ENCODE measurements at regions not wholly inside any gene's neighbourhood (a gene's known extent, or its start where the extent isn't known, plus 50 kb on each side); places are given as distances from the start of the nearest gene placed in this dataset.

DNA sequence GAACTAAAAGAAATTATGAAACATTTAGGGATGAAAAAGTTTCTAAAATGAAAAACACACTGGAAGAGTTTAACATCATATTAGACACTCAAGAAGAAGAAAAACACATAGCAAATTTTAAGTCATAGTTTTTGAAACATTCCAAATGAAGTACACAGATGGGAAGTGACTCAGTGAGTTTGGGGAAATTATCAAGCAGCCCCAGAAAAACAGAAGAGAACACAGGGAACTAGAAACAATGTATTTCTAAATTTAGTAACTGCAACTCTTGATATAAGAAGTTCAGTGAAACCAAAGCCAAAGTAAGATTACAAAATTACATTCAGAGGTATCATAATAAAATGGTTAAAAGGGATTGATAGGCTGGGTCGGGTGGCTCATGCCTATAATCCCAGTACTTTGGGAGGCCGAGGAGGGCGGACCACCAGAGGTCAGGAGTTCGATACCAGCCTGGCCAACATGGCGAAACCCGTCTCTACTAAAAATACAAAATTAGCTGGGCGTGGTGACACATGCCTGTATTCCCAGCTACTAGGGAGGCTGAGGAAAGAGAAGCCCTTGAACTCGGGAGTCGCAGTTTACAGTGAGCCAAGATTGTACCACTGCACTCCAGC, 461.2 kb downstream of the KCTD8 start:
- DNase-seq (ENCODE audit: low read depth) = no peak

DNA sequence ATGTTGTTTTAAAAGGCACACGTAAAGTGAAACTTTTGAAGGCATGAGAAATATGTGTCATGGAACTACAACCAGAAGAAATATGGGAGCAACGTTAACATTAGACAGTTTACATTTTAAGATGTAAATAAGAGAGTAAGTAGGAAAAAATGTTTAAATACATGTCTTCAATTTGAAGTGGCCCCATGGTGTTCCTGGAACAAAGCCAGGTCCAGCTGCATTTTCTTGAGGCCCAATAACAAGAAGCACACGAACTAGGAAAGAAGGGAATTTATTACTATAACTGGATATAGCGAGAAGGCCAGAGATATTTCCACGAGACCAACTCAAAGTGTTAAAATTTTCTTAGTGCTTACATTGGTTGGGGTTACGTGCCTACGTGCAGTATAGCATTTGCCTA, 458.1 kb downstream of the KCTD8 start:
- DNase-seq (ENCODE audit: low read depth) = no peak

DNA sequence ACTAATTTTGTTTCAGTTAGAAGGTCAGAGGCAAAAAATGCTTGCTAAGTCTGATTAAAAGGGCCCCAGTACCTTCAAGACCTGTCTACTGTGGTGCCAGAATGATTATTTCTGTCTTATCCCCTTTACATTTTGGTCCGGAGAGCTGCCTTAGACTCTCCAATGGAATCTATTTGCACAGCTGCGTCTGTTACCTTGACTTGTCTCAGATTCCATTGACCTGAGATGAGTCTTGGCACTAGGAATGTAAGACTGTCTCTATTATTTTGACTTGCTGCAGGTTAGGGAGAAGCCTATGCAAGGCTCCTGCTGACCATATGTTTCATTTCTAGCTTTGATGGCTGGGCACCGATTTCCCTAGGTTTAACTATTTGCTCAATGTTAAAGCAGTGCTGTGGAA, 457.6 kb downstream of the KCTD8 start:
- DNase-seq (ENCODE audit: low read depth) = no peak

DNA sequence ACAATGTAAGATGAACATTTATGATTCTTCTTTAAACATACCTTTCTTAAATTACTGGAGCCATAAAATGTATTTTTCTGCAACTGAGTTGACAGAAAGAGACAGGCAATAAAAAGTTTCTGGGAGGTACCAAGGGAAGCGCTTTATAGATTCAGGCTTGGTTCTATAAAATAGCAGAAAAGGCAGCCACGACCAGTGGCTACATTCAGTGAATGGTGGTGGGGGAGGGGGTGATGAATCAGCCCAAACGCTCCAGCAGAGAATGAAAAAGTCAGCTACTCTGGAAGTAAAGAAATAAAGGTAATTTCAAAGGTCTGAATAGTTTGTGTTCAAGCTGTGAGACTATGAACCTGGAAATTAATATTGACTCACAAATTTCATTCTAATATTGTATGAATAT, 456.1 kb downstream of the KCTD8 start:
- DNase-seq (ENCODE audit: low read depth) = no peak

DNA sequence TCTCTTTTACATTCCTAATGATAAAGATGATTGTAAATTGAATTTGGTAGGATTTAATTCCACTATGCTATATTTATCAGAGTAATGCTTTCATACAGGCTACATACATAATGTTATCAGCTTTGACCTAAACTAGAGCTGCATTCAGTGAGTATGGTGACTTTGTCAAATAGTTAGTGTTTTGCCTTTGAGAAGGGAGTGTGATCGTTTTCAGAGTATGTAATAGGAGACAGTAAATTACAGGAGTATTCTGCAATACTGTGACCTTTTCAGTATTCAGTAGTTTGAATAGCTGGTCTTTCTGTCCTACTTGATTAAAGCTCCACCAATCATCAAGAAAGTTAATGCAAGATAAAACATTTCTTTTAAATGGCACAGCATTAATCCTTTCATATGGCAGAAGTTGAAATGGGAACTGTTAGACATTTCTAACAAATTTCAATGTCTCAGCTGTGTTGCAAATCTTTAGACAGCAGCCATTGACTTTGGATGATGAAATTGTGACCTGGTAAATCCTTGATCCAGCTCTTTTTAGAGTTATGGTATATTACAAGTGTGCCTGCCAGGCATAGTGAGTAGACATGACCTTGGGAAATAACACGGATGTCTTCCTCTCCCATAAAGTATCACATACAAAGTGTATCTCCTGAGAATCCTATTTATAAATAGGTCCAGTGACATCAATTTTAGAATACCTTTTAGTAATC, 455.3 kb downstream of the KCTD8 start:
- no peak for DNase-seq (ENCODE audit: low read depth)

DNA sequence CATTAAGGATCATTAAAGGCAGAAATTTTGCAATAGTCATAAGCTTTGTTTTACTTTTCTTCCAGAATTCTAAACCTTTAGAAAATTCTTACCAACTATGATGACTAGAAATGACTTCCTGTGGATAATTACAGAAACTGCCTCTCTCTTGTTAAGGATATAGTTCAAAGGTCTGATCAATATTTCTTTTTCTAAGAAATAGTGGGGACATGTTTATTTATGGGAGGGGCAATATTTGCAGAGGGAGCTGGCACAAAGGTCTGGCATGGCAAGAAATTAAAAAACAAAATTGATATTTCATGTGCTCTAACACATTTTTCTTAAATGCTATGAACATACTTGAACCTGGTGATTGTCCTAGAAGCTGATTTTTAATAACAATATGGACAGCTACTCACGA, 448.9 kb downstream of the KCTD8 start:
- DNase-seq (ENCODE audit: low read depth) = no peak

DNA sequence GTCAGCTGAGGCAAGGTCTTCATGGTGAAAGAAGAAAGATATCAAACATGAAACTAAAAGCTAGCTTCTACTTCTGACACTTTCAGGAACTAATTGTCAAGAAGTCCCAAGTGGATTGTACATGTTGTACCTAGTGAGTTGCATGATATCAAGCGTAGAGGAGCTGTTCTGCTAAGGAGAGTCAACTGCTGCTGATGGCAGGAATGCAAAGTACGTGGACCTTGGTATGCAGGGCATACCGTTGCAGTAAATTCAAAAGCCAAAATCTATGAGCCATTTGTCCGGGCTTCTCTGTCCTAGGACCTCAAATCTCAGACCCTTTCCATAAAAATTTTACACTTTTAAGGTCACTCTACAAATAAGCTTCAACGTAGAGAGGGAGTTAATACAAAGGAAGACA, 446.2 kb downstream of the KCTD8 start:
- DNase-seq (ENCODE audit: low read depth) = no peak

DNA sequence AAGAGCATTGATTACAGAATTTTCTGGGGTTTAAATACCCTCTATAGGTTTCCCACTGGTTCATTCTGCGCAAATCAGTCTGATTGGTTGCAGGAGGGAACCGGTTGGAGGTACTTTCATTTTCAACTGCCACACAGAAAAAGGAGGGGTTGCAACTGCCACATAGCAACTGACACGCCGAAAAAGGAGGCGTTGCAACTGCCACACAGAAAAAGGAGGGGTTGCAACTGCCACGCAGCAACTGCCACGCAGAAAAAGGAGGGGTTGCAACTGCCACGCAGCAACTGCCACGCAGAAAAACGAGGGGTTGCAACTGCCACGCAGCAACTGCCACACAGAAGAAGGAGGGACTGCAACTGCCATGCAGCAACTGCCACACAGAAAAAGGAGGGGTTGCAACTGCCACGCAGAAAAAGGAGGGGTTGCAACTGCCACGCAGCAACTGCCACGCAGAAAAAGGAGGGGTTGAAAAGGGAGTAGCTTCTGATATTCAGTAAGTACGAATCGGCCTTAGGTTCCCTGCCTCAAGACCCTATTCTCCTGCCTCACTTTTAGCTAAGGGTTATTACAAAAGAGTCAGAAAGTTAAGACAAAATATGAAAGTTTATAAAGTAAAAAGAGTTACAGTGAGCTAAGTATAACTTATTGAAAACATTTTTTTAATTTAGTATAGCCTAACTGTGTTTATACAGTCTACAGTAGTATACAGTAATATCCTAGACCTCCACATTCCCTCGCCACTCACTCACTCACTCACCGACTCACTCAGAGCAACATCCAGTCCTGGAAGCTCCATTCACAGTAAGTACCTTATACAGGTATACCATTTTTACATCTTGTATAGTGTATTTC, 431.8 kb downstream of the KCTD8 start:
- no peak for DNase-seq (ENCODE audit: low read depth)

DNA sequence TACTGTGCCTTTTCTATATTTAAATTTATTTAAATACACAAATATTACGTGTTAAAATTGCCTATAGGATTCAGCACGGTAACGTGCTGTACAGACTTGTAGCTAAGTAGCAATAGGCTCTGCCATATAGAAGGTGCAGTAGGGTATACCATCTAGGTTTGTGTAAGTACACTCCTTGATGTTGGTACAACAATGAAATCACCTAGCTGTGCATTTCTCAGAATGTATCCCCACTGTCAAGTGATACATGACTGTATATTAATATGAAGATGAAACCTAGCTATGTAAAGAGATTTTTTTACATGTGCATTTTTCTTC, 431.2 kb downstream of the KCTD8 start:
- no peak for DNase-seq (ENCODE audit: low read depth)

DNA sequence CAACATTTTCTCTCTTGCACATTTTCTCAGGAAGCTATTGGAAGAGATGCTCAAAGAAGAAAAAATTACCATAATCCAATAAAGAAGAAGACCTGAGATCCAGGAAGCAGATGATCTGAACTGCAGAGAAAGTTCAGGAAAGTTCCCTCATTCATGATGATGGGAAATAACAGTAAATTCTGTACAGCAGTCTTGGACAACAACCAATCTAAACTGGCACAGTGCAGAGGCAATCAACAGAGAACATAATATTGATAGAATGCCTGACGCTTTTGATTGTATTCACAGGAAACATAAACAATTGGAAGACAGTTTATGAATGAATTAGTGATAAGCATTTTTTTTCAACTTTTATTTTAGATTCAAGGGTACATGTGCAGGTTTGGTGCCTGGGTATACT, 428.9 kb downstream of the KCTD8 start:
- no peak for DNase-seq (ENCODE audit: low read depth)

DNA sequence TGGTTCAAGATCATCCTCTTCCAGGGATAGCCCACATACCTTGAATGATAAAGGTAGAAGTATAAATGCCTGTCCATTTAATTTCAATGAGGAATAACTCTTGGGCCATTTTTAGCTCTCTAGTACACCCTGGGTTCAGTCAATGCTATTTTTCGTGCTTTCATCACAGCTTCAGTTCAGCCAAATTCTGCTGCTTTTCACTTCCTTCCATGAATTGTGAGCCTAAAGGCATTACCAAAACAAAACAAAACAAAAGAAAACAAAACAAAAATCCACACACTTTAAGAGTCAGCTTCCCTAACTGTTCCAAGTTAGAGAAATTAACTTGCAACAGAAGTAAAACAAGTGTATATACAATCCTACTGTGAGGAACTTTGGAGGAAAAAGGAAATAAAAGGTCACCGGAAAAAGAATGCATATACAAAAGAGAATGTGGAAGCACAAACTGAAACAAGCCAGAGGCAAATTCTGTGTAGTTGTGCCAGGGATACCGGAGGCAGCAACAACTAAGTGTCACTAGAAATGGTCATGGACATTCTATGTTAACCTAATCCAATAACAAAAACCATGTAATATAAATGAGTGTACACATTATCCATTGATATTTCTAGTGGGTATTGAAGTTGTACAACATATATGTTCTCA, 423.1 kb downstream of the KCTD8 start:
- no peak for DNase-seq (ENCODE audit: low read depth)

DNA sequence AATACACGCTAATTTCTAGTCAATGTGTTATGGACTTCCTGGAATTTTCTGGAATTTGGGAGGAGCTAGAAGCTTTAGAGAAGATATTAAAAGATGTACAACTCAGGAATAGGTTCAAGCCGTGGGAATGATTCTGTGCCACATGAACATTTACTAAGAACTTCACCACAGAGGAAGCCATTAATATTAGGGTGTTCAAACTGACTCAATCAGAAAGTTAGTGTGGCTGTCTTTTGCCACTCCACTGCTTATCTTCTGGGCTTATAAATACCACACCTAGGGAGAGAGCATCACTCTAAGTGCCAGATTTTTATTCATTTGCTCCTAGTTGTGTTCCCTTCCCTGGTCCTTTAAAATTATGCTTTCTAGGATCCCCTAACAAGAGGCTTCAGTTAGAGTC, 409.8 kb downstream of the KCTD8 start:
- DNase-seq (ENCODE audit: low read depth) = no peak

DNA sequence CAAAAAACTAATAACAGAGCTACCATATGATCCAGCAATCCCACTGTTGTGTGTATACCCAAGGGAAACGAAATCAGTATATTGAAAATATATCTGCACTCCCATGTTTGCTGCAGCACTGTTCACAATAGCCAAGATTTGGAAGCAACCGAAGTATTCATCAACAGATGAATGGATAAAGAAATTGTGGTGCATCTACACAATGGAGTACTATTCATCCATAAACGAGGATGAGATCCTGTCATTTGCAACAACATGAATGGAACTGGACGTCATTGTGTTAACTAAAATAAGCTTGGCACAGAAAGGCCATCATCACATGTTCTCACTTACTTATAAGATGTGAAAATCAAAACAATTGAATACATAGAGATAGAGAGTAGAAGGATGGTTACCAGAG, 402.1 kb downstream of the KCTD8 start:
- no peak for DNase-seq (ENCODE audit: low read depth)

DNA sequence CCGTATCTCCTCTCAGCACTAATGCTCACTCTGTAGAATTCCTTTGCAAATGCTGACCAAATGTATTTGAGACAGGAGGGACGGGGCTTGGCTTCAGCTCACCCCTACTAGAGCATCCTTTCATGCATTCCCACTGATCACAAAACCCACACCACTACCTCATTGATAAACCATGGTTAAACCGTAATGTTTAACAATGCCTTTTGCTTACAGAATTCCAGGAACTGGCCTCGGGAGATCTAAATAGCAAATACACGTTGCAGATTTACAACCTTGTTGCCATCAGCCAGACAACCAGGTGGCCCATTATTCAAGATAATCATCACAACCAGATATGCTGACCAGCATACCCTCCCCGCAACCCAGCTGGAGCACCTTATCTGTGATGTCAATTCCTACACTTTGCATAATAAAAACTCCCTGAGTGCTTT, 391.9 kb downstream of the KCTD8 start:
- DNase-seq (ENCODE audit: low read depth) = no peak

DNA sequence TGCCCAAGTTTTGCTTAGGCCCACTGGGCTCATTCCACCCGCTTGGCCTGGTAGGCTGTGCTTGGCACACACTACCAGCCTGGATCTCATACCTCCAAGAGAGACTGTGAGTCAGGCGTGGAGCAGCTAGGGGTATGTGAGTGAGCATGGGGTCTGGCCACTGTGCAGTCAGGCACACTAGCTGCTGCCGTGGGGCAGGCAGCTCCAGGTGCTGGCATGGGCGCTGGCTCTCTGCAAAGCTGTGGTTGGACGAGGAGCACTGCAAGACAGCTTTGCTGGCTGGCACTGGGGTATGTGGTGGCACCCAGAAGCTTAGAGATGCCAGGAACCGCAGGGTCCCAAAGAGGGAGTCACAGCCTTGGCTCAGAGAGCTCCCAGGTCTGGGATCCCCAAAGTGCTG, 377.8 kb downstream of the KCTD8 start:
- no peak for DNase-seq (ENCODE audit: low read depth)

DNA sequence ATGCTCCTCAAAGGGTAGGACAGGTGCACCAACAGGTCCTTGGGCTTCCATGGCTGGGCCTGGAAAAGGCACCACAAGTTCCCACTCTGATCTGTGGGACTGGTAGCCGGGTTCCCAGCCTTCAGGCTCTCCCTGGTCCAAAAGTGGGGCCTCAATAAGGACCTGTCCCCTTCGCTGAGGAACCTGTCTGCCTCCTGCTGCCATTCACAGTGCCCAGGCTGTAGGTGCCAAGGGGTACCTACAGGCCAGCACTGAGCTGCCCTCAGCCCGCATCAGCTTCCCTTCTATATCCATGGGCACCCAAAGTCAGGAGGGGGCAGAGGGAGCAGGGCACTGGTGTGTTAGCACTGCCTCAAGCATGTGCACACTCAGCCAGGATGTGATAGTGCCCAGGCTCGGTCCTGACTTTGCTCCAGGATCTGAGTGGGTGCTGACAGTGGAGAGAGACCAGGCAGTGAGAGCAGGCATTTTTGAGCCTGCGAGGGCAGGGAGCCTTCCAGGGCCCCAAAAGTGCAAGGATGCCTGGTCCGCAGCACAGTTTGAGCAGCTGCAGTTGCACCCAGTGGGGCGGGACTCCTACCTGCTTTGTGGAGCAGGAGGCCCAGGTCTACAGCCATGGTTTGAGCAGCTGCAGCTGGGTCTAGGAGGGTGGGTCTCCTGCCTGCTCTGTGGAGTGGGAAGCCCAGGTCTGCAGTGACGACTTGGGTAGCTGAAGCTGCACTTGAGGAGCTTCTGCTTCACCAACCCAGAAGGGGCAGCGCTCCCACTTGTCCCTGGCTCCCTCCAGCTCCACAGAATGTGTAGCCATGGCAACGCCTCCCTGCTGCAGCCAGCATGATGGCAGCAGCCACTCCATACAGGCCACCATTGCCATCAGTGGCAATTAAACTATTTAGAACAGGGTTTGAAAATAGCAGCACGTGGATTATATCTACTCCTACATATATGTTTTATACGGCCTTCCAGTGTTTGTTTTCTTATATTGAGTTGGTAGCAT, 376.4 kb downstream of the KCTD8 start:
- no peak for DNase-seq (ENCODE audit: low read depth)

DNA sequence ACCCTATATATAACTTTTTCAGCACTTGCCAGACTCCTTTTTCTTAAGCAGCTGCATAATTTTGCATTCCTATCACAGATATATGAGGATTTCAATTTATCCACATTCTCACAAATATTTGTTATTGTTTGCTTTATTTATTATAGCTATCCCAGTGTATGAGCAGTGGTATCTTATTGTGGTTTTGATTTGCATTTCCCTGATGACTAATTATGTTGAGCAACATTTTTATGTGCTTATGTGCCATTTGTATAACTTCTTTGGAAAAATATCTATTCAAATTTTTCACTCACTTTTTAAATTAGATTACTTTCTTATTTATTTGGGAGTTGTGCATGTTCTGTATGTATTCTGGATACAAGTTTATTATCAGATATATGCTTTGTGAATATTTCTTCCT, 361.9 kb downstream of the KCTD8 start:
- DNase-seq (ENCODE audit: low read depth) = no peak

DNA sequence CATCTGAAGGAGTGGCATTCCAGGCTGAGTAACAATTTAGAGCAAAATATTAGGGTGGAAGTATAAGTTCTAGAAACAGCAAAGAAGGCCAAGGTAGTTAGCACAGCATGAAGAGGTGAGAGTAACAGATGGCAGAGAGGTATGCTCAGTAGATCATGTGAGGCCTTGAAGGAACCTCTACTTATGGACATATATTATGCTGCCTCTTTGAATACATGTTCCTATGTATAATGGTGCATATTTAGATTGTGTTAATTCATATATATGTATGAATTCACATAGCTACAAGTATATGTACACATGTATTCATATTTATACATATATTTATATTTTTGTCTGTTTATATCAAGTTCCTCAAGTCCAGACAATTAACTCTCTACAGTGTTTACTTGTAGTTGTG, 355.2 kb downstream of the KCTD8 start:
- no peak for DNase-seq (ENCODE audit: low read depth)

DNA sequence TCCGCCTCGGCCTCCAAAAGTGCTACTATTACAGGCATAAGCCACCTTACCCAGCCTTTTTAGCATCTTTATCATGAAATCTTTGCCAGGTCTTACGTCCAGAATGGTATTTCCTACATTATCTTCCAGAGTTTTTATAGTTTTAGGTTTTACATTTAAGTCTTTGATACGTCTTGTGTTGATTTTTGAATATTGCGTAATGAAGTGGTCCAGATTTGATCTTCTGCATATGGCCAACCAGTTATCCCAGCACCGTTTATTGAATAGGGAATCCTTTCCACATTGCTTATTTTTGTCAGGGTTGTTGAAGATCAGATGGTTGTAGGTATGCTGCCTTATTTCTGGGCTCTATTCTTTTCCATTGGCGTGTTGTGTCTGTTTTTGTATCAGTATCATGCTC, 349.6 kb downstream of the KCTD8 start:
- no peak for DNase-seq (ENCODE audit: low read depth)

DNA sequence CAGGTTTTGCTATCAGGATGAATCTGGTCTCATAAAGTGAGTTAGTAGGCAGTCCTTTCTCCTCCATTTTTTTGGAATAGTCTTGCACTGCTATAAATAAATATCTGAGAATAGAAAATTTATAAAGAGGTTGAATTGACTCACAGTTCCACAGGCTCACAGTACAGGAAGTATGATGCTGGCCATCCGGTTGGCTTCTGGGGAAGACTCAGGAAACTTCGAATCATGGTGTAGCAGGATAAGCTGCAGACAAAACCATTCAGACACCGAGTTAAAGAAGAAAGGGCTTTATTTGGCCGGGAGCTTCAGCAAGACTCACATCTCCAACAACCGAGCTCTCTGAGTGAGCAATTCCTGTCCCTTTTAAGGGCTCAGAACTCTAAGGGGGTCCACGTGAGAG, 348.2 kb downstream of the KCTD8 start:
- DNase-seq (ENCODE audit: low read depth) = no peak

DNA sequence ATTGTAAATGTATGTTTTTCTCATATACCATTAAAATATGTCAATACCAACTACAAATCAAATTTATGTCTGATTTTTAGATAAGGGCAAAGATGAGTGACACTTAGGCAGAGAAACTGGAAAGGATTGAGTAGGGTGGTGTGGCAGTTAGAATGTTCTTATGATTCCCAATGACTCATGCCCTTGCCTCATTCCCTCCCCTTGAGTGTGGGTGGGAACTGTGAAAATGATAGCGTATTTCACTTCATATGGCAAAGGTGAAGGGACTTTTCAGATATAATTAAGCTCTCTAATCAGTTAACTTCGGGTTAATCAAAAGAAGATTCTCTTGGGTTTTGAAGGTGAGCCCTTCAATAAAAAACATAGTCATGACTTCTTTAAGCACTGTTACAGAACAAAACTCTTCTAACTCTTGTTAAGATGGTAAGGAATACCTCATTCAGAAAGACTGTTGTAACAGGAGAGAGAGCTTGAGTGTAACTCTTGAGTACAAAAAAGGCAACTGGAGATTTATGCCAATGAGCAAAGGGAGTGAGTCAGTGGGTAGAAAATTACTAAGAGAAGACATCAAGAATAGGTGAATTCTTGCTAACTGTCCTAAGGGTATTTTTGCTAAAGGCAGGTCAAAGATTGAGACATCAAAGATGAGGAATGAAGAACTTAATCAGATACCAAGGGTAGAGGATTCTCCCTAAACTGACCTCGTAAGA, 329.5 kb downstream of the KCTD8 start:
- no peak for DNase-seq (ENCODE audit: low read depth)
